T1000 (cell line): ENCODE measurements at regions not wholly inside any gene's neighbourhood (a gene's known extent, or its start where the extent isn't known, plus 50 kb on each side); places are given as distances from the start of the nearest gene placed in this dataset.
A peak's percentile ranks its signal among the peaks of the same experiment; 100 is the strongest.
"Not testable (repeated sequence)": the region's sequence is repeated elsewhere in the genome, so short reads cannot be mapped to it uniquely, and the experiment has no call there.

Experiments used
- DNase-seq: peaks from one replicate; lab custom pipeline; 2025; ENCODE audit warnings: mixed read lengths; lab: John Stamatoyannopoulos, UW

DNA sequence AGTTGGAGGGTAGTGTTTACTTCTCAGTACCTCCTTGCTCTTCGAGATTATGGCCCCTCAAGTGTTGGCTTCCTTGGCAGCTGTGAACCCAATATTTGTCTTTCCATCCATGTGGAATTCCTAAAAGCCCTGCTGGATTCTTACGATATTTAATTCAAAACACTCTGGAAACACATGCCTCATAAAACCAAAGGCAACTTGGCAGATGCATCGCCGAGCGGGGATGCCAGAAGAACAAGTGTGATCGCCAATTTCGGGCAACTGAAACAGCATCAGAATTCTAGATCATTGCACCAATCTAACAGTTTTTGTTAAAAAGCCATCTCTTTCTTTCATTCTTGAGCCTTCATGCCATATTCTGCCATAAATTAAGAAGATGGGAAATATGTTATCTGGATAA is 934.4 kb downstream of the AACS start:
- DNase-seq: no peak

- DNase-seq: no peak
These were observed 954.1 kb downstream of the AACS start for GRCh38 chr12:126019385-126019784.

GRCh38 chr12:126021675-126022074 is 956.4 kb downstream of the AACS start:
- no peak for DNase-seq

- DNase-seq: no peak
These were observed 962.6 kb downstream of the AACS start for GRCh38 chr12:126027825-126028224.

DNA sequence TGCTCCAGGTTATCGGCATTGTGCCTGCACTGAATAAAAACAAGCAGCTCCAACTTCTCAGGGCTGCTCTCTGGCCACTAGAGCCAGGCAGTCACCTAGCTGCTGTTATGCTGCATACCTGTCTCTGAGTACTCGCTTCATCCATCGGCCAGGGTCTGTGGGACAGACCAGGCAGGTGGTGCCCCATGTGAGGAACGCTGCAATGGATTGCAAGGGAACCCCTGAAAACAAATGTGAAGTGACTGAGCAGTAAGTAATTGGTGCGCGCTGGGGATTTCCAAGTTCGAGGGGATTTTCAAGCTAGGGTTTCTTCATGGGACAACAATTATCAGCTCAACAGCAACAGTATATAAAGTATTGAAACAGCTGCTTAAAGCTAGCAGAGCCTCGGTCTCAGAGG is 965.3 kb downstream of the AACS start:
- DNase-seq: no peak

DNA sequence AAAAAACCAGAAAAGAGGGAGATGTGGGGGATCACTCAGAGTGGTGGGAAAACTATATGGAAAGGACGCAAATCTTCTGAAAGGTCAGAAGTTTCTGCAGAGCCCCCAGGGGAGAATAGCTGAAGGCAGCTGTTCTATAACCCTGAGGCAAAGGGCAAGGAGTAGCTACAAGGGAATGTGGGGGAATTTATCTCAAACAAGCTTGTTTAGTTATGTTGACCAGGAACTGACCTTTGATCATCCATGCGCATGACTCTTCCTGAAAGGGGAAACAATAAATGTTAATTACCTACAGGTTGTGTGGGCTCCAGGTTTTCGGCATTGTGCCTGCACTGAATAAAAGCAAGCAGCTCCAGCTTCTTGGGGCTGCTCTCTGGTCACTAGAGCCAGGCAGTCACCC is 968.5 kb downstream of the AACS start:
- DNase-seq: peak; percentile 38

DNA sequence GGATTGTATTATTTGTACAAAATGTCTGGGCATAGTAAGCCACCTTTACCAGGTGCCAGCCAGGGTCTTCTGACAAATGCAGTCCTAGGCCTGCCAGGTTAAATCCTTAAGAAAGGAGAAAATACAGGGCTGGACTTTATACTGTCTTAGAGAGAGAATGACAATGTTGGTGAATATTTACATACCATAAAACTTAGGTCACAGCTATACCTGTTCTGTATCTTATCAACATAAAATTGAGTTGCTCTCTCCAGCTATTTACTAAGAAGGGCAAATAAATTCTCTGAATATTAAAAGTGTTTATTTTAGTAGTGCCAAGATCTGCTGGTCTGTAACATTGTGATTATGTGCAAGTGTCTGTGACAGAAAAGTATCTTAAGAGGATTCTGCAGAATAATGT is 971.1 kb downstream of the AACS start:
- no peak for DNase-seq

DNA sequence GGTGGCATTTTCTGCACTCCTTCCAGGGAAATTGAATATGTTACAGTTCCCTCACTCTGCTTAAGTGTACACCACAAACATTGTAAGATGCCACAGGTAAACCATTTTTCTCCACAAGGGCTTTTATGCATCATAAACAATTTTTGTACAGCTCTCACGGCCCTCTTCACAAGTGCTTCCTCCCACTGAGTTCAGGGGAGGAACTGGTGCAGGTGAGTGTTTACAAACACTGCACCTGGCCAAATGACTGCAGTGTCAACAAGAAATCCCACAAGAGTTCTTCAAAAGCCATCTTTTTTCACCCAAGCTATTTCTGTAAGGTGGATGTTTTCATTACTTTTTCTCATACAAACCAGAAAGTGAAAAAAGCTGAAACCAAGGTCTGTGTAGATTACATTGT is 973.2 kb downstream of the AACS start:
- DNase-seq: no peak

GRCh38 chr12:126040307-126040706 is 975.1 kb downstream of the AACS start:
- no peak for DNase-seq

DNA sequence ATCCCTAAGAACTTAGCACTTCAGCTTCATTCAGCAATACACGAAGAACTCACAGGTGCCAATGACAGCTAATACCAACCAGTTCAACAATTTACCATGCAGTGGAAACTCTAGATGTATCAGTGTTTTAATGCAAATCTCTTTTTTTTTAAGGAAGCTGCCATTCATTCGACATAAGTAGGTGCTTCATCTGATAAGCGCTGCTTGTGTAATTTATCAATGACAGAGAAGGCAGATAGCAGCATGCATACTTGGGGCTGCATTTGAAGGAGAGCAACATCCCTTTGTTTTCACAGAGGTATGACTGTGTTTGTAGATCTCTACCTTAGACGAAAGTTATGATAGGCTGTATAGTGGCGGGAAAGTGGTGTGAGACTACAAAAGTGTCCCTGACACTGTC is 977.1 kb downstream of the AACS start:
- no peak for DNase-seq

- DNase-seq: not testable (repeated sequence)
These were observed 984.3 kb downstream of the AACS start for GRCh38 chr12:126049501-126049900.

- DNase-seq: peak; percentile 67
These were observed 986.4 kb downstream of the AACS start for GRCh38 chr12:126051611-126052107.

GRCh38 chr12:126055521-126055920 is 990.3 kb downstream of the AACS start:
- peak; percentile 87 for DNase-seq

DNA sequence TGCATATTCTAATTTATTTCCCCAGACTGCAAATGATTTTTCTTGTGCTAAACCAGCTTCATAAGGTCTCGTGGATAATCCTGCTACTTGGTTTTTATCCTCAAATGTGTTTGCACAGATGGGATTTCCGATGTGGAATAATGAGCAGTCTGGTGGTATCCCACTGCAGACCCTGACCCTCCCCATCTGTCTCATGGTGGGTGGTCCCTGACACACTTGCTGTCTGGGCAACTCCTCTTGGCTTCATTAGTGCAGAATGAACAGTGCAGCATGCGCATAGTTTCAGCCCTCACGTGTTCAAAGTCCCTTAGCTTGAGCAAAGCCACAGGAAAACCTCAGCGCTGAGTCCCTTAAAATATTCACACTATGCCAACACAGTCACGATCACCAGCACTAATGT is 996.5 kb downstream of the AACS start:
- DNase-seq: no peak

DNA sequence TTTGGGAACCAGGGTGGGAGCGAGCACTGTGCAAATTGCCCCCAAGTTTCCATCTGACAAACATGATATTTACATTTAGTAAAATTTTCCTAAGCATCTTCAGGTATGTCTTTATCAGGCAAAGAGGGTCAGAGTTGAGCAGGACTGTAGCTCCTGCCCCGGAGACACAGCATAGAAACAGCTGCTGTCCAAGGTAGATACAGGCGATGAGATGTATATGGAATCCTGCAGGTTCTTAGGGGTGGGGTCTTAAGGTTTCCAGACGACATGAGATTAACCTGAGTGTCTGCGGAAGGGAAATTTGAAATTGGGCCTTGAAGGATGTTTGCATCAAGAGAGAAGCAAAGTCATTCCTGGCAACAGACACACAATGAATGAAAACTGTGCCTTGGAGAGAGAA is 998.8 kb downstream of the AACS start:
- DNase-seq: no peak

- no peak for DNase-seq
These were observed 1002.5 kb downstream of the AACS start for GRCh38 chr12:126067626-126068329.

GRCh38 chr12:126069549-126070165 is 1004.4 kb downstream of the AACS start:
- DNase-seq: peak; percentile 27

- no peak for DNase-seq
These were observed 1011.3 kb downstream of the AACS start for GRCh38 chr12:126076515-126076914.

DNA sequence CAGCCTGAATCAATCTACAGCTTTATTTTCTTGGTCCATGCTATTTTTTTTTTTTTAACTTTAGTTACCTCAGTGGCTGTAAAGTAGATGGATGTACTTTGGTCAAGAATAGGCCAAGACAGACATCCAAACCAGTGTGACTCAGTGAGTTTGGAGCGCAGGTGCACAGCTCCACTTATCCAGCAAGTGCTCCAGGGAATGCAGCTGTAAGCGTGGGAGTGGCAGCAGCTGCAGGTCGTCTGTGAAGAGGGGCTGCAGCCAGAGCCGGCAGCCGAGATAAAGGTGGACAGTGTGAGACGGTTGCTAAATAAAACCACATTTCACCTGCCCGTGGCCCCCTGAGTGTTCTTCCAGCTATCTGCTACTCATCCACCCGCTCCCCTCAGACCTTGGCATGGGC is 1018.7 kb downstream of the AACS start:
- no peak for DNase-seq

GRCh38 chr12:126084480-126084879 is 1019.2 kb downstream of the AACS start:
- DNase-seq: no peak

- no peak for DNase-seq
These were observed 1021.0 kb downstream of the AACS start for GRCh38 chr12:126086242-126086641.

DNA sequence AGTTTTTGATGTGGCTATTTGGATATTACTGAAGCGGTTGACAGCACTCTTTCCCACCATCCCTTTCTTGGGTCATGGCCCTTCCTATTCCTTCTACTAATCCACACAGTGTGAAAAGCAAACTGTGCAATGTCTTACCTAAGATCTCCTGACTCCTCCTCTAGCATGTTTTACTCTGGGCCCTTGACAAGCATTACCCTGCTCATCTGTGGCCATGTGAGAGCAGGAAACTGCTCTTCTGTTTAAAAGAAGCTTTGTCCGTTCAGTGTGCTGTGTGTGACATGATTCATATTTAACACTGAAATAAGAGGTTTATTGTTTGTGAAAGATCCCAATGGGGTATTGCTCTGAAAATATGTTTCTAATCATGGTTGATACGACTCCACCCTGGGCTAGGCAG is 1022.5 kb downstream of the AACS start:
- DNase-seq: no peak

- no peak for DNase-seq
These were observed 1028.7 kb downstream of the AACS start for GRCh38 chr12:126093908-126094307.
